Astrocyte of the spinal cord (primary cell): ENCODE measurements at regions not wholly inside any gene's neighbourhood (a gene's known extent, or its start where the extent isn't known, plus 50 kb on each side); places are given as distances from the start of the nearest gene placed in this dataset.

Source experiments
- DNase-seq: peaks from one replicate; pipeline ENCODE4 v3.0.0; 2011; ENCODE audit warnings: low read depth, low spot score
- H3K4me3 ChIP-seq: 2 replicates; pipeline ENCODE4 v1.5.1; 2011; ENCODE audit warnings: low read depth, mild to moderate bottlenecking, low read length, moderate library complexity
- CTCF ChIP-seq: IDR thresholded peaks from 2 replicates; pipeline ENCODE4 v1.5.1; 2012; ENCODE audit warnings: low read depth, mild to moderate bottlenecking, low read length, inconsistent platforms
- in situ Hi-C: cut with HindIII; loops from 2 replicates; pipeline ENCODE4 v1.10.0; 2017; ENCODE audit warnings: low sequenced_read_pairs

GRCh38 chr1:208462761-208463160 is 218.6 kb upstream of the PLXNA2 start:
- no peak overlapping the region for H3K4me3 ChIP-seq
- DNase-seq: no peak
- in situ Hi-C loops: no loop called here
- no peak for TF ChIP-seq CTCF

- no peak for DNase-seq
- in situ Hi-C loops: no loop called here
- no peak for TF ChIP-seq CTCF
- no peak overlapping the region for H3K4me3 ChIP-seq
Observed at GRCh38 chr1:208465266-208465665, 221.1 kb upstream of the PLXNA2 start.

GRCh38 chr1:208465786-208466590 is 221.8 kb upstream of the PLXNA2 start:
- DNase-seq: no peak
- TF ChIP-seq CTCF: no peak
- in situ Hi-C loops: no loop called here
- no peak overlapping the region for H3K4me3 ChIP-seq

DNA sequence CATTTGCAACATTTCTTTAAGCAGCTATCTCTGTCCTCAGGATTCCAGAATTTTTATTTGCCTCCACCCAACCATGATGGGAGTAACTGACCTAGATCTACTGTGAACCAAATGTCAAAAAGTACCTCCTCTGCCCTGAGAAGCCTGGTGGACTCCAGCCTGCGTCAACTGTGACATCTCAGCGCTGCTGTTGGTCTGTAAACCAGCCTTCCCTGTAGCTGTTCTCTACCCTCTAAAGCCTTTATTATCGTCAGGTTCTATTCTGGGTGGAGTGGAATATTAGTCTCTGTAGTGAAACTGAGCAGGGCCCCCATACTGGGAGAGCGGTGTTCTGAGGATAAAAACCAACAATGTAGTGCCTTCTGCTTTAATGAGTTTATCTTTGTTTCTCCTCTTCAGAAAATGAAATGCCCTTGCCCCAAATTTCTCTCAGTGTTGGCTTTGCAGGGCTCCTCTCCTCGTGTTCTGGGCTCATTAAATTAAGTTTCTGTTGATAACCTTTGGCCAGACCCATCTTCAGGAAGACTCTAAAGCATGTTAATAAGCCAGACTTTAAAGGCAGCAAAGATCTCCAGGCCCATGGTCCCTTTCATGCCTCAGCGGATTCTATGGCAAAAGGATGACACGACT is 223.1 kb upstream of the PLXNA2 start:
- TF ChIP-seq CTCF: no peak
- in situ Hi-C loops: no loop called here
- DNase-seq: no peak
- H3K4me3 ChIP-seq: no peak overlapping the region

GRCh38 chr1:208475449-208475848 is 231.3 kb upstream of the PLXNA2 start:
- in situ Hi-C loops: no loop called here
- DNase-seq: peak; percentile 6
- TF ChIP-seq CTCF: no peak
- no peak overlapping the region for H3K4me3 ChIP-seq

DNA sequence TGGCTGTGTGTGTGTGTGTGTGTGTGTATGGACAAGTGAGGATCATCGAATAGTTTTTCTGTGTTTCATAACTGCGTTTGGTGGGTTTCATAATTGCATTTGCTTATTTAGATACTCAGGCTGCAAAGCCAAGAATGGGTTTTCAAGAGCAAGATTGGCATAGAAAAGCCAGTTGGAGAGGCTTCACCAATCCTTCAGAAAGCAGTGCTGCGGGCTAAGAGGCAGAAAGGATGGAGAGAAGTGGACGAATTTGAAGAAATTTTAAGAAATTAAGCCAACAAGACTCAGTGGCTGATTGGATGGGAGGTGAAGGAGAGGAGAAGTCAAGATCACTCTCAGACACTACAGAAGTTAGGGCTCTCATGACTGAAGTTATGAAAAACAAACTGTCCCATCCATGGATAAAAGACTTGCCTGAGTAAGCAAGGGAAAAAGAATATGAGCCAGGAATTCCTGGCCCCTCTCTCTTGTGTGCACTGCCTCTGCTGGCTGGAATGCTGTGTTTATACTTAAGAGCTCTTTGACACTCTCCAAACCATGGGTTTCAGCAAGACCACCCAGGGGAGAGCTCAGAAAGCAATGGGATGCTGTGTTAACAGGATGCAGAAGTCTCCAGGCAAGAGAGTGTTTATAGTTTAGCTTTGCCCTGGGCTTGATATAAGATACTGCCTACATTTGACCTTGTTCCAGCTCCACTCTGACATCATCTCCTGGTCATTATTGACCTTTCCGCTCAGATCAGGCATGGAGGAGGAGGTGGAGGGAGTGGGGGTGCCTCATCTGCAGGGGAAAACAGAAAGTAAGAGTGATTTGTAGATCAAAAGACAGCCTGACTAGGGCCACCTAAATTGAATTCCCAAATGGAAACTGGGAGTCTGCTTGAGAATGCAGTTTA is 232.0 kb upstream of the PLXNA2 start:
- no peak for TF ChIP-seq CTCF
- H3K4me3 ChIP-seq: no peak overlapping the region
- in situ Hi-C loops: no loop called here
- DNase-seq: peak; percentile 15
